C4-2B (cell line): ENCODE measurements at regions not wholly inside any gene's neighbourhood (a gene's known extent, or its start where the extent isn't known, plus 50 kb on each side); places are given as distances from the start of the nearest gene placed in this dataset.

ENCODE experiments used
- ZFX ChIP-seq: fragments of 450-650 bp; IDR thresholded peaks from 2 replicates; pipeline ENCODE4 v1.6.1; 2017
- TF ChIP-seq, protein P1 (sequence below): fragments of 450-650 bp; conservative IDR thresholded peaks from 2 replicates; pipeline ENCODE4 v1.5.1; 2017; ENCODE audit warnings: mild to moderate bottlenecking

DNA sequence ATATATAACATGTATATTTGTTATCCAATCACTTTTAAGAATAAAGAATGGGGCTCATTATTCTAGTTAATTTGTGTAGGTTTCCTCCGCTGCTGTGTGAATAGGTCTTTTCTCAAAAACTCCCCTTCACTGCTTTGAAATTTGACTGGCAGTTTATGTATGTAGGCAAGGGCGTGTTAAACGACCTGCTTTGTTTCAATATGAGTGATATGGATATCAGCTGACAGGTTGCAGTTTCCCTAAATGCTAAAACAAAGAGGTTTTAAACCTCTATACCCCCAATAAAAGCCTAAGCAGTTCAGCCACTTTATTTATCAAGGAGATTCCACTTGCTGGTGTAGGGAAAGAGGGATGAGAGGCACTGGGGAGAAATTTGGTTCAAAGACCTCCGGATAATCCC is 159.6 kb downstream of the TMEM167A start:
- TF ChIP-seq, protein P1, sequence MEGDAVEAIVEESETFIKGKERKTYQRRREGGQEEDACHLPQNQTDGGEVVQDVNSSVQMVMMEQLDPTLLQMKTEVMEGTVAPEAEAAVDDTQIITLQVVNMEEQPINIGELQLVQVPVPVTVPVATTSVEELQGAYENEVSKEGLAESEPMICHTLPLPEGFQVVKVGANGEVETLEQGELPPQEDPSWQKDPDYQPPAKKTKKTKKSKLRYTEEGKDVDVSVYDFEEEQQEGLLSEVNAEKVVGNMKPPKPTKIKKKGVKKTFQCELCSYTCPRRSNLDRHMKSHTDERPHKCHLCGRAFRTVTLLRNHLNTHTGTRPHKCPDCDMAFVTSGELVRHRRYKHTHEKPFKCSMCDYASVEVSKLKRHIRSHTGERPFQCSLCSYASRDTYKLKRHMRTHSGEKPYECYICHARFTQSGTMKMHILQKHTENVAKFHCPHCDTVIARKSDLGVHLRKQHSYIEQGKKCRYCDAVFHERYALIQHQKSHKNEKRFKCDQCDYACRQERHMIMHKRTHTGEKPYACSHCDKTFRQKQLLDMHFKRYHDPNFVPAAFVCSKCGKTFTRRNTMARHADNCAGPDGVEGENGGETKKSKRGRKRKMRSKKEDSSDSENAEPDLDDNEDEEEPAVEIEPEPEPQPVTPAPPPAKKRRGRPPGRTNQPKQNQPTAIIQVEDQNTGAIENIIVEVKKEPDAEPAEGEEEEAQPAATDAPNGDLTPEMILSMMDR, result no peak
- TF ChIP-seq ZFX, result no peak
